ENCODE measurements at regions not wholly inside any gene's neighbourhood (a gene's known extent, or its start where the extent isn't known, plus 50 kb on each side); places are given as distances from the start of the nearest gene placed in this dataset.
"Not testable (repeated sequence)": the region's sequence is repeated elsewhere in the genome, so short reads cannot be mapped to it uniquely, and the experiment has no call there.

GRCh38 chr3:192968901-192969300 lies 51.2 kb upstream of the MB21D2 start:
- TF ChIP-seq CTCF (IDR thresholded peaks at IDR 0.05; ENCODE audit: low read depth, low read length); EZH2phosphoT487 (IDR thresholded peaks at IDR 0.05; ENCODE audit: low read depth): not testable (repeated sequence)
